ENCODE measurements at regions not wholly inside any gene's neighbourhood (a gene's known extent, or its start where the extent isn't known, plus 50 kb on each side); places are given as distances from the start of the nearest gene placed in this dataset.

- H3K4me3 ChIP-seq (ENCODE audit: control insufficient read depth, low read depth, low read length), result no peak overlapping the region
- TF ChIP-seq, protein P1, sequence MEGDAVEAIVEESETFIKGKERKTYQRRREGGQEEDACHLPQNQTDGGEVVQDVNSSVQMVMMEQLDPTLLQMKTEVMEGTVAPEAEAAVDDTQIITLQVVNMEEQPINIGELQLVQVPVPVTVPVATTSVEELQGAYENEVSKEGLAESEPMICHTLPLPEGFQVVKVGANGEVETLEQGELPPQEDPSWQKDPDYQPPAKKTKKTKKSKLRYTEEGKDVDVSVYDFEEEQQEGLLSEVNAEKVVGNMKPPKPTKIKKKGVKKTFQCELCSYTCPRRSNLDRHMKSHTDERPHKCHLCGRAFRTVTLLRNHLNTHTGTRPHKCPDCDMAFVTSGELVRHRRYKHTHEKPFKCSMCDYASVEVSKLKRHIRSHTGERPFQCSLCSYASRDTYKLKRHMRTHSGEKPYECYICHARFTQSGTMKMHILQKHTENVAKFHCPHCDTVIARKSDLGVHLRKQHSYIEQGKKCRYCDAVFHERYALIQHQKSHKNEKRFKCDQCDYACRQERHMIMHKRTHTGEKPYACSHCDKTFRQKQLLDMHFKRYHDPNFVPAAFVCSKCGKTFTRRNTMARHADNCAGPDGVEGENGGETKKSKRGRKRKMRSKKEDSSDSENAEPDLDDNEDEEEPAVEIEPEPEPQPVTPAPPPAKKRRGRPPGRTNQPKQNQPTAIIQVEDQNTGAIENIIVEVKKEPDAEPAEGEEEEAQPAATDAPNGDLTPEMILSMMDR (IDR thresholded peaks at IDR 0.05; ENCODE audit: control insufficient read depth, insufficient read depth, low read depth, low read length, missing control alignments), result no peak
- no peak for DNase-seq (ENCODE audit: low read depth)
Observed at GRCh38 chr15:61756071-61756820, 304.0 kb downstream of the VPS13C start.

DNA sequence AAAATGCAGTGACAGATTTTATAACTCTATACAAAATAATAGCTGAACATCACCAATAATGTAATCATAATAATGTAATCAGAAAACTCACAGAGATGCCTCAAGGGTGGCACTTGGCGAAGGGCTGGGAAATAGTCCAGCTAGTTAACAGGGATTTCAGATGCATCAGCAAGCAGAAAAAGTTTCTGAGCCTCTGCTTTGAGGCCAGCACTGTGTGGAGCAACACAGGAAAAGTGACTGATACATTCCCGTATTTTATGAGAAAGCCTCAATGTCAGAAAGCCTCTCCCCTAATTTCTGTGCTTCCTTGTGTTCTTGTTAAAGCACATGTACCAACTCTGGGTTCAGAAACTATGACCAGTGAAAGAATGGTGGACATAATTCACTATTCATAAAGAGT lies 304.8 kb downstream of the VPS13C start:
- no peak for DNase-seq (ENCODE audit: low read depth)
- TF ChIP-seq, protein P1 (IDR thresholded peaks at IDR 0.05; ENCODE audit: control insufficient read depth, insufficient read depth, low read depth, low read length, missing control alignments), result no peak
- H3K4me3 ChIP-seq (ENCODE audit: control insufficient read depth, low read depth, low read length), result no peak overlapping the region

DNA sequence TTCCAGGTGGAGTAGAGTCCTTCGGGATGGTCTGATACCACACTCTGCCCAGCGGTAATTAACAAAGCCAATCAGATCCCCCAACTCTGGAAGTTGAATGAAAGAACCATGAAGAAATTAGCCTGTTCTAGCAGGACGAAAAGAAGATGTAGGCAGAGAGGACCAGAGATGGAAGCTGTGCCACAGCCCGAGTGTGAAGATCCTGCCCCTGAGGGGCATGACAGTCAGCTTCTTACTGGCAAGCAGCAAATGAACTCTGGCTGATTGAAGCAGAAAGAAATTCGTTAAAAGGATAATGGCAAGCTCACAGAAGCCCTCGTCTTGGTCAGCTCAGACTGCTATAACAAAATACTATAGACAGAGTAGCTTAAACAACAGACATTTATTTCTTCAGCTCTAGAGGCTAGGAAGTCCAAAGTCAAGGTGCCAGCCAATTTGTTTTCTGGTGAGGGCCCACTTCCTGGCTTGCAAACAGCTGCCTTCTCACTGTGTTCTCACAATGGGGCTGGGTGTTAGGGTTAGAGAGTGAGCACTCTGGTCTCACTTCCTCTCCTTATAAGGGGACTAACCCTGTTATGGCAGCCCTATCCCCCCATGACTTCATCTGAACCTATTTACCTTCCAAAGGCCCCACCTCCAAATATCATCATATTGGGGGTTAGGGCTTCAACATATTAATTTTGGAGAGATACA lies 307.1 kb downstream of the VPS13C start:
- TF ChIP-seq, protein P1 (IDR thresholded peaks at IDR 0.05; ENCODE audit: control insufficient read depth, insufficient read depth, low read depth, low read length, missing control alignments), result no peak
- DNase-seq (ENCODE audit: low read depth), result no peak
- no peak overlapping the region for H3K4me3 ChIP-seq (ENCODE audit: control insufficient read depth, low read depth, low read length)

GRCh38 chr15:61752001-61752400 lies 308.2 kb downstream of the VPS13C start:
- TF ChIP-seq, protein P1 (IDR thresholded peaks at IDR 0.05; ENCODE audit: control insufficient read depth, insufficient read depth, low read depth, low read length, missing control alignments), result no peak
- DNase-seq (ENCODE audit: low read depth), result no peak
- no peak overlapping the region for H3K4me3 ChIP-seq (ENCODE audit: control insufficient read depth, low read depth, low read length)

GRCh38 chr15:61750271-61751084 lies 309.8 kb downstream of the VPS13C start:
- DNase-seq (ENCODE audit: low read depth), result no peak
- TF ChIP-seq, protein P1 (IDR thresholded peaks at IDR 0.05; ENCODE audit: control insufficient read depth, insufficient read depth, low read depth, low read length, missing control alignments), result no peak
- no peak overlapping the region for H3K4me3 ChIP-seq (ENCODE audit: control insufficient read depth, low read depth, low read length)

DNA sequence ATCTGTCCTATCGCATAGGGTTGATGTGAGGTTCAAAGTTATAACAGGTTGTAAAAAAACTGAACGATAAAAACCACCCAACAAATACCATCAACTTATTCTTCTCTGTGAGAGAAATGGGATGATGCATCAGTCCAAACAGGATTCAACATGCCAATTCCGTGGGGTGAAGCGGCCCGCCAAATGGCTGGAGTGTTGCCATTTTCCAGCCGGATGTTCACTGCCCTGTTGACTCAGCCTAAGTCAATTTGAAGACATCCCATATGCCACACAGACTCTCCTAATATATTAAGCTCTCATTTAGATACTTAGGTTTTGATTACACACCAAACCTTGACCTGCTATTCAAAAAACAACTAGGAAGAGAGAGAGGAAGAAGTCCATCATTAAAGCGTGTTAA lies 311.1 kb downstream of the VPS13C start:
- H3K4me3 ChIP-seq (ENCODE audit: control insufficient read depth, low read depth, low read length), result no peak overlapping the region
- TF ChIP-seq, protein P1 (IDR thresholded peaks at IDR 0.05; ENCODE audit: control insufficient read depth, insufficient read depth, low read depth, low read length, missing control alignments), result no peak

More for the DNA sequence above, 311.1 kb downstream of the VPS13C start:
- DNase-seq (ENCODE audit: low read depth), result no peak

Data from AG09309 (cell line).